Suprapubic skin (tissue), 4 donors: ENCODE measurements at regions not wholly inside any gene's neighbourhood (a gene's known extent, or its start where the extent isn't known, plus 50 kb on each side); places are given as distances from the start of the nearest gene placed in this dataset.

Experiments used
- DNase-seq, 2 donors: peaks; one replicate each; pipeline ENCODE4 v3.0.0-alpha.2; 2019; ENCODE audit warnings: low spot score in 2 of 2
- H3K27ac ChIP-seq: fragments of 200-600 bp; sonication (generic); one replicate; pipeline ENCODE4 v1.5.1; 2019
- H3K27me3 ChIP-seq: fragments of 200-600 bp; sonication (generic); one replicate; pipeline ENCODE4 v1.5.1; 2019
- H3K36me3 ChIP-seq: fragments of 200-600 bp; sonication (generic); one replicate; pipeline ENCODE4 v1.5.1; 2019
- H3K4me1 ChIP-seq: fragments of 200-600 bp; sonication (generic); one replicate; pipeline ENCODE4 v1.5.1; 2019
- H3K4me3 ChIP-seq: fragments of 200-600 bp; sonication (generic); one replicate; pipeline ENCODE4 v1.5.1; 2019; ENCODE audit warnings: mild to moderate bottlenecking
- H3K9me3 ChIP-seq: fragments of 200-600 bp; sonication (generic); one replicate; pipeline ENCODE4 v1.5.1; 2019
- CTCF ChIP-seq, 2 donors: fragments of 200-600 bp in 1 of 2; fragments of 450-650 bp in 1 of 2; sonication (generic) in 1 of 2; IDR thresholded peaks; one replicate each; pipeline ENCODE4 v1.5.1; 2016 to 2019; ENCODE audit warnings: antibody characterized with exemption in 2 of 2, mild to moderate bottlenecking in 1 of 2, moderate library complexity in 1 of 2
- EP300 ChIP-seq: sonication (generic); formaldehyde crosslinking; IDR thresholded peaks from one replicate; pipeline ENCODE4 v1.6.1; 2017; ENCODE audit warnings: antibody characterized with exemption
- POLR2A ChIP-seq, 2 donors: fragments of 450-650 bp; IDR thresholded peaks; one replicate each; pipeline ENCODE4 v1.6.1; 2017; ENCODE audit warnings: antibody characterized with exemption in 2 of 2, mild to moderate bottlenecking in 2 of 2, moderate library complexity in 2 of 2
- POLR2AphosphoS5 ChIP-seq, 3 donors: sonication (generic); formaldehyde crosslinking; IDR thresholded peaks; one replicate each; pipeline ENCODE4 v1.6.1; 2017; ENCODE audit warnings: antibody characterized with exemption in 3 of 3
- WGBS: methylation state at CpG from one replicate; pipeline ENCODE4 v1.1.5; 2018; 5-methylcytosine and 5-hydroxymethylcytosine counted together

- Histone ChIP-seq H3K27me3 (no peaks in the 10 kb centered on the region), H3K9me3 (no peaks in the 10 kb centered on the region), H3K4me1 (peaks cover 7% of the 10 kb centered on the region), H3K27ac (peak overlapping the region; percentile 81), H3K36me3 (no peaks in the 10 kb centered on the region), H3K4me3 (no peak overlapping the region)
- 41% methylated on average over 6 of the region's 6 CpGs for WGBS
- DNase-seq, result no peak
- TF ChIP-seq POLR2AphosphoS5 (IDR thresholded peaks at IDR 0.05) (peak in 1 of 3 donors; percentile 66), EP300 (no peak), CTCF (IDR thresholded peaks at IDR 0.05) (no peak), POLR2A (IDR thresholded peaks at IDR 0.05) (no peak)
Observed at GRCh38 chr15:61558172-61559136, 329.4 kb upstream of the RORA start.

GRCh38 chr15:61556037-61556648 is 327.0 kb upstream of the RORA start:
- Histone ChIP-seq H3K9me3 (no peaks in the 10 kb centered on the region), H3K4me3 (no peak overlapping the region), H3K36me3 (no peaks in the 10 kb centered on the region), H3K4me1 (peaks cover 7% of the 10 kb centered on the region), H3K27ac (no peak overlapping the region), H3K27me3 (no peaks in the 10 kb centered on the region)
- DNase-seq, result no peak
- whole genome bisulfite sequencing, result 67% methylated on average over 5 of the region's 5 CpGs
- no peak for TF ChIP-seq POLR2AphosphoS5 (IDR thresholded peaks at IDR 0.05)

- TF ChIP-seq POLR2A (IDR thresholded peaks at IDR 0.05) (no peak), POLR2AphosphoS5 (IDR thresholded peaks at IDR 0.05) (no peak), EP300 (no peak), CTCF (IDR thresholded peaks at IDR 0.05) (no peak)
- Histone ChIP-seq H3K36me3 (no peaks in the 10 kb centered on the region), H3K4me1 (no peaks in the 10 kb centered on the region), H3K4me3 (no peak overlapping the region), H3K27ac (no peak overlapping the region), H3K9me3 (no peaks in the 10 kb centered on the region), H3K27me3 (peaks cover 2% of the 10 kb centered on the region)
- 64% methylated on average over 1 of the region's 1 CpG for WGBS
- DNase-seq, result no peak
Observed at GRCh38 chr15:61549727-61550126, 320.6 kb upstream of the RORA start.

GRCh38 chr15:61545763-61546162 is 316.7 kb upstream of the RORA start:
- TF ChIP-seq POLR2A (IDR thresholded peaks at IDR 0.05) (no peak), EP300 (no peak), POLR2AphosphoS5 (IDR thresholded peaks at IDR 0.05) (no peak), CTCF (IDR thresholded peaks at IDR 0.05) (no peak)
- peaks cover 2% of the 10 kb centered on the region for H3K27me3 ChIP-seq
- no peaks in the 10 kb centered on the region for H3K9me3 ChIP-seq
- no peak for DNase-seq
- 73% methylated on average over 5 of the region's 5 CpGs for WGBS
- H3K27ac ChIP-seq, result no peak overlapping the region
- no peaks in the 10 kb centered on the region for H3K36me3 ChIP-seq
- H3K4me3 ChIP-seq, result no peak overlapping the region
- peaks cover 2% of the 10 kb centered on the region for H3K4me1 ChIP-seq

GRCh38 chr15:61541516-61541915 is 312.4 kb upstream of the RORA start:
- H3K27ac ChIP-seq, result no peak overlapping the region
- no peaks in the 10 kb centered on the region for H3K36me3 ChIP-seq
- no peaks in the 10 kb centered on the region for H3K9me3 ChIP-seq
- H3K4me3 ChIP-seq, result no peak overlapping the region
- 58% methylated on average over 1 of the region's 1 CpG for WGBS
- H3K27me3 ChIP-seq, result peaks cover 4% of the 10 kb centered on the region
- peaks cover 2% of the 10 kb centered on the region for H3K4me1 ChIP-seq
- TF ChIP-seq CTCF (IDR thresholded peaks at IDR 0.05) (no peak), POLR2A (IDR thresholded peaks at IDR 0.05) (no peak), EP300 (no peak), POLR2AphosphoS5 (IDR thresholded peaks at IDR 0.05) (no peak)
- DNase-seq, result no peak
